ENCODE measurements at regions not wholly inside any gene's neighbourhood (a gene's known extent, or its start where the extent isn't known, plus 50 kb on each side); places are given as distances from the start of the nearest gene placed in this dataset.

DNA sequence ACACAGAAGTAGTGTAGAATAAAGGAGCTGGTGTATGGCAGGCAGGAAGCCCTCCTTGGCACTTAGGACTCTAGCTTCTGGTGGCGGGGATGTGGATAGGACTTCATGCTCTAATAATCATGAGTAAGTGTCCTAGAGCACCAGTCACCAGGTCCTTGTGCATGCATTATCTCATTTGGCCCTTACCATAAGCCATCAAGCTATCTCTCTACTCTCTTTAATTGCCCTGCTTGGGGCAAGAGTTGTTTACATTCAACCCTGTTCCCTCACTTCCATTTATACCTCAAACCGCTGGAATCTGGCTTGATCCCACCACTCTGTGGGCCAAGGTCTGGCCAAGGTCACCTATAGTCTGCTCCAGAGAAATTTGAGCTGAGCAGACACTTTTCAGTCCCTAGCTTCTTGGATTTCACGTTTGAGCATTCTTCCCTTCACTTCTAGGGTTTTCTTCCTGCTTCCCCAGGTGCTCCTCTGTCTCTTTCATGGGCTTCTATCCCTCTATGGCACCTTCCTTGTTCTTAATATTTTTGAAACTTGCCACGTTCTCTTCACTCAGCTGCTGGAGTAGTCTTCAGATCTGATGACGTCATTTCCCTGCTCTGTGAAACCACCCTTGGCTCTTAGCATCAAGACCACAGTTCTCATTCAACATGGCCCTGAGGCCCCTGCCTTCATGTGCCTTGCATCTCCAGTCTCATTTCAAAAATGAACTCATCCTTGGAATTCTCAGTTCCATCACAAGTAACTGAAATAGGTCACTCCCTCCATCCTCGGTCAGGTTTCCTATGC, 94.9 kb upstream of the GATA6 start:
- DNase-seq: no peak

DNA sequence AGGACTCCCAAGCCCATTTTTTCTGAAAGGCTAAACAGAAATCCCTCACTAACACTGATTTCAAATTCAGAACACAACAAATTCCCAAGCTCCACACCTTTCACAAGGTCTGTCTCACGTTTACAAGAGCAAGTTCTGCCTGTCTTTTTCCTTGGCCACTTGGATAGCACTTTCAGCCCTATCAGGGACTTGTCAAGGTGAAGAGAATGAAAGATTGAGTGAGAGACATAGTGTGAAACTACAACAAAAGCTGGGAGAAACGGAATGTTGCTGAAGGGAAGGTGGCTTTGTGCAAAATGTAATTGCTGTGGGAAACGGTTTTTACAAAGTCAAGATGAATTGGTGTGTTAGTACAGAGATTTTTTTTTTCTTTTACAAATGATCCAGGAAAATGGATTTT, 89.4 kb upstream of the GATA6 start:
- DNase-seq: no peak

- DNase-seq: no peak
Measured at GRCh38 chr18:22082408-22082807, 87.0 kb upstream of the GATA6 start.

DNA sequence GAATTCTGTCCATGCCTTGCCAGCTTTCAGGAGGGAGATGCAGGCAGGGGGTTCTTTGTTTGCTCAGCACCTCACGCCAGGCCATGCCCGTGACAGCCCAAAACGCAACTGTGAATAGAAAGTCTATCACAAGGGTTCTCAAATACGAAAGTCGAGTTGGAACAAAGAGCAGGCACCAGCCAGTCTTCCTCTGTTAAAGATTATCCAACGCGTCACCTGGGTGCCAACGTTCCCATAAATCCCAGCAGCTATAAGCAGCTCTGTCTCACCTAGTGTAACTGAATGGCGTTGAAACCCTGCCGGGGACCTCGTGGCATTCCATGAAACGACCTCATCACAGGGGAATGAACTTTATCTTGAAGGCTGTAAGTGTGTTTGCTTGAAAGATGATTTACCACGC, 84.8 kb upstream of the GATA6 start:
- no peak for DNase-seq

GRCh38 chr18:22086973-22087372, 82.4 kb upstream of the GATA6 start:
- DNase-seq: no peak

DNA sequence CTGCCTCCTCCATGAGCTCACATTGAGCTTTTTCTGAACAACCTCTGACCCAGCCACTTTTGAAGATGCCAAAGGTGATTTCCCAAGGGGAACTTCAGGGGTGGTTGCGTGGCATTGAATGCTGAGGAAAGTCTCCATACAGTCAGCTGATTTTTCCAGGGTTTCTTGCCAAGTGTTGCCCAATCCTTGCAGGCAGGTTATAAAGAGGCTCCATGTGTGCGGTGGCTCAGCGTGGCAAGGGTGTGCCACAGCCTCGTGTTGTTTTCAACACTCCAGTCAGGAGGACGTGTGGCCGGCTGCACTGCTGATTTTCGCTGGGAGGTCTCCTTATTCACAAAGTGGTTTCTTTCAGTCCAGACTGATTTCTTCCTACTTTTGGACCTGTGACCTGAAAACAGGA, 81.4 kb upstream of the GATA6 start:
- DNase-seq: no peak

GRCh38 chr18:22088996-22089640, 80.3 kb upstream of the GATA6 start:
- no peak for DNase-seq

- DNase-seq: no peak
Measured at GRCh38 chr18:22091341-22091740, 78.0 kb upstream of the GATA6 start.

- DNase-seq: no peak
Measured at GRCh38 chr18:22093731-22094357, 75.5 kb upstream of the GATA6 start.

DNA sequence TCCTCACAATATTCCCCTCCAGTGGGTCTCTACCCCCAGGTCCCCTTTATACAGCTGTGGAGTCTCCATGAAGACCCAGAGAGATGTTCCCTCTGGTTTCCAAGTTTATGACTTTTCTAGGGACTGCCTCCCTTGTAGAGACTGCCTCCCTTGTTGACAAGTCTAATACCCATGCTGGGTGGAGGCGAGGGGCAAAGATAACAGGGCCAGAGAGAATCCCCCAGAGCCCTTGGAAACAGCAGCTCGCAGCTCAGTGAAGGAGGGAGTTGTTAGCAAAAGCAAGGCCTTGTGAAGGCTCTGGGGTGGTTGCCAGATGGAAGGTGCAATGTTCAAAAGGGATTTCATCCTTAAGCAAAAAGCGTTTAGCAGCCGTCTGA, 75.0 kb upstream of the GATA6 start:
- no peak for DNase-seq

DNA sequence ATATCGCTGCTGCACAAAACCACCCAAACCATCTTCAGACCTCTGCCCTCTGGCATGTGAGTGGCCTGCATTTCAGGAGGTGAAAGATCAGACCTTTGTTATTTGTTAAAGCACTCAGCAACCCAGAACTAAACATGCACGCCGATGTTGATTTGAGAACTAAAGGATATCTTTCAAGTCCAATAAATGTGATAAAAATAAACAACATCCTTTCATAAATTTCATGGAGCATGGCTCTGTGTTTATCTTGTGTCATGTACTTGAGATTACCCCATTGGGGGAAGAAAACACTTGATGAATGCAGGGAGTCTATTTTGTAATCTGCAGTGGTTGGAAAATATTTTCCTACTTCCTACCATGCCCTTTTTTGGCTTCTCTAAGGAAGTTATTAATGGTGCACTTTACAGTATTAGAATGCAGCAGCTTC, 70.8 kb upstream of the GATA6 start:
- DNase-seq: no peak

- DNase-seq: no peak
Measured at GRCh38 chr18:22099925-22100324, 69.5 kb upstream of the GATA6 start.

GRCh38 chr18:22101731-22102130, 67.7 kb upstream of the GATA6 start:
- DNase-seq: no peak

GRCh38 chr18:22102953-22103646, 66.3 kb upstream of the GATA6 start:
- no peak for DNase-seq

- DNase-seq: no peak
Measured at GRCh38 chr18:22103647-22104031, 65.8 kb upstream of the GATA6 start.

- no peak for DNase-seq
Measured at GRCh38 chr18:22106536-22107292, 62.7 kb upstream of the GATA6 start.

DNA sequence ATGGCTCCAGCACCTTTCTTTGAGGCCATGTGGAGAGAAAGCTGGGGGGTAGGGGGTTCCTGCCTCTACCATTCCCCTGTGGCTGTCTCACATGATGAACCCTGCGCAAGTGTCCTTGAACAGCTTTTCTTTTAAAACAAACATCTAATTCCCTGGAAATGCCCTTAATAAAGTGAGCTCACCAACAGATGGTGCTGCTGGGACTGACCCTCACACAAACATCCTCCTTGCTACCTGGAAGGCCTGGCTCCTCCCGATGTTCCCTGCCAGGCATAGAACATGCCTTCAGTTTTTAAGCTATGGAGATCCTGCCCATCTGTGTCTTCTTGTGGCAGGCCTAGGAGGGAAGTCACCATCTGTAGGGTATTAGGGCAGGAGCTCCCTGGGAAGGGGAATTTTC, 60.7 kb upstream of the GATA6 start:
- DNase-seq: no peak

DNA sequence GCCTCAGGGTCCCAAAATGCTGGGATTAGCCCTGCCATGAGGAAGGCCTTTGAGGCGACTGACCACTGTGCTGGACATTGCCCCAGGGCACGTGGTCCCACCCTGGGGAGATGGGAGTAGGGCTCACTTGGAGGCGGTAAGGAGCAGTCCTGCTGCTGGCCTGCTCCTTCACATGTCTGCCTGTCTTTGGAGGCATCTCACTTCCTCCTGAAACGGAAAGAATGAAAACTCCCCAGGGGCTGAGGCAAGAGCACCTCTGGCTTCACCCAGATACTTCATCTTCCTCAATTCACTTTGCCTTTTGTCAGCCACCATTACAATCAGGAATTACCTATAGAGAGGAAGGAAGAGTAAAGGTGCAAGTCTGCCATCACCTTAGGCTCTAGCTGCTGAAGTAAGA, 59.9 kb upstream of the GATA6 start:
- DNase-seq: no peak

- no peak for DNase-seq
Measured at GRCh38 chr18:22110461-22110924, 58.9 kb upstream of the GATA6 start.

- no peak for DNase-seq
Measured at GRCh38 chr18:22112215-22112614, 57.2 kb upstream of the GATA6 start.

- no peak for DNase-seq
Measured at GRCh38 chr18:22113144-22113844, 56.1 kb upstream of the GATA6 start.

All from activated gamma-delta T cell (primary cell).